HG02610 (cell line): ENCODE measurements at regions not wholly inside any gene's neighbourhood (a gene's known extent, or its start where the extent isn't known, plus 50 kb on each side); places are given as distances from the start of the nearest gene placed in this dataset.
"Not testable (repeated sequence)": the region's sequence is repeated elsewhere in the genome, so short reads cannot be mapped to it uniquely, and the experiment has no call there.

Source experiments
- ATAC-seq: cut with Tn5 transposase; IDR thresholded peaks from one replicate; pipeline ENCODE4 v1.9.1; 2021; ENCODE audit warnings: mild to moderate bottlenecking, moderate library complexity; ENCODE audit not compliant: unreplicated experiment

DNA sequence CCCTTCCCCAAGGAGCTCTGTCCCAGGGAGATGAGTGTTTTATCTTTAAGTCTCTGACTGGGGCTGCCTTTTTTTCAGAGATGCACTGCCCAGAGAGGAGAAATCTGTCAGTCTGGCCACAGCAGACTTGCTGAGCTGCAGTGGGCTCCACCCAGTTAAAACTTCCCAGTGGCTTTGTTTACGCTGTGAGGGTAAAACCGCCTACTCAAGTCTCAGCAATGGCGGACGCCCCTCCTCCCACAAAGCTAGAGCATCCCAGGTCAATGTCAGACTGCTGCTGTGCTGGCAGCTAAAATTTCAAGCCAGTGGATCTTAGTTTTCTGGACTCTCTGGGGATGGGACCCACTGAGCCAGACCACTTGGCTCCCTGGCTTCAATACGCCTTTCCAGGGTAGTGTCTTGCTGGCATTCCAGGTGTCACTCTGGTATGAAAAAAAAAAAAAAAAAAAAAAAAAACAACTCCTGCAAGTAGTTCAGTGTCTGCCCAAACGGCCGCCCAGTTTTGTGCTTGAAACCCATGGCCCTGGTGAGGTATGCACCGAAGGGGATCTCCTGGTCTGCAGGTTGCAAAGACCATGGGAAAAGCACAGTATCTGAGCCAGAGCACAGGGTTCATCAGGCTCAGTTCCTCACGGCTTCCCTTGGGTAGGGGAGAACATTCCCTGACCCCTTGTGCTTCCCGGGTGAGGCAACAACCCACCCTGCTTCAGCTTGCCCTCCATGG lies 1616.1 kb upstream of the ADGRL3 start:
- no peak for ATAC-seq

DNA sequence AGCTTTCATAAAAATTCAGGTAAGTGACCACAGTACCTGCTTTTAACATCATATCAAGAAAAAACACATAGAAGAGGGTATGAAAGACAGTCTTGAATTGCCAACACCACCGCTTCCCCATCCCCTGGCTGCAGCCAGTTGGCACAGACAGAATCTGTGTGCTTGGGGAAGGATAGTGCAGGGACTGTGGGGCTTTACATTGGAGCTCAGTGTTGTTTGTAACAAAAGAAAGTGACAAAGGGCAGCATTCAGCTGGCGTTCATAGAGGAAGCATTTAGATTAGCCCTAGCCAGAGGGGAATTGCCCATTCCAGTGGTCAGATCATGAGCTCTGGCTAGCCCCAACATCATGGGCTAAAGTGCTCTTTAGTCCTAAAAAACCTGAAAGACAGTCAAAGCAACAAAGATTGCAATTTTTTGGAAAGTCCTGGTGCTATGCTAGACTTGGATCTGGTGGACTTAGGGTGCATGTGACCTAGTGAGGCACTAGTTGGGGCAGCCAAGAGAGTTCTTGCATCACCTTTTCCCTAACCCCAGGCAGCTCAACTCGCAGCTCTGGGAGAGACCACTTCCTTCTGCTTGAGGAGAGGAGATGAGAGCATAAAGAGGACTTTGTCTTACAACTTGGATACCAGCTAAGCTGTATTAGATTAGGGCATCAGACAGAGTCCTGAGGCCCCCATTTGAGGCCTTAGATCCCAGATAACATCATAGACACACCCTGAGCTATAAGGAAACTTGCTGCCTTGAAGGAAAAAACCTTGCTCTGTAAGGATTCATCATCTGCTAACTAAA lies 1602.4 kb upstream of the ADGRL3 start:
- ATAC-seq = no peak

DNA sequence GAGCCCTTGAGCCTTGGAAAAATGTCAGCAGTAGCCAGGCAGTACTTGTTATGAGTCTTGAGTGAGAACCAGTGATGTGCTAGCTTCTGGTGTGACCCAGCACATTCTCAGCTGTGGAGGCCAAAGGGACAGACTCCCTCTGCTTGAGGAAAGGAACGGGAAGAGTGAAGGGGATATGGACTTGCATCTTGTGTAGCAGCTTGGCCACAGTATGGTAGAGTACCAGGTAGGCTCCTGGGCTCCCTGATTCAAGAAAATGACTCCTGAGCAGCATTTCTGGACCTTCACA lies 1601.9 kb upstream of the ADGRL3 start:
- ATAC-seq = no peak

DNA sequence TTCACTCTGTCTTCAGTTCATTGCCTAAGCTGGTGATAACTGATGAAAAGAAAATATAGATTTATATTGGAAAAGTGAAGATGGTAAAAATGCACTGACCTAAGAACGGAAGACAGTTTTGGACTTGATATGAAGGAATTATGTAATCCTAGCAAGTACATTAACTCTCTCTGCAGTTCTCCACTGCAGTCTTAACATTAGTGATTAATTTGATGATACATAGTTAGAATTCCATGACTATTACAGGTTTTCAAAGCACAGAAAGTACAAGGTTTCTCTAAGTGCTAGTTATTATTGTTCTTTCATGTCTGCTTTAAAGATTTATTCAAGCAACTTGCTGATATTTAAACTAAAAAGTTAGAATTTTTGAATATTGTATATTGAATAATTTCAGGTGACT lies 1591.7 kb upstream of the ADGRL3 start:
- ATAC-seq = no peak

DNA sequence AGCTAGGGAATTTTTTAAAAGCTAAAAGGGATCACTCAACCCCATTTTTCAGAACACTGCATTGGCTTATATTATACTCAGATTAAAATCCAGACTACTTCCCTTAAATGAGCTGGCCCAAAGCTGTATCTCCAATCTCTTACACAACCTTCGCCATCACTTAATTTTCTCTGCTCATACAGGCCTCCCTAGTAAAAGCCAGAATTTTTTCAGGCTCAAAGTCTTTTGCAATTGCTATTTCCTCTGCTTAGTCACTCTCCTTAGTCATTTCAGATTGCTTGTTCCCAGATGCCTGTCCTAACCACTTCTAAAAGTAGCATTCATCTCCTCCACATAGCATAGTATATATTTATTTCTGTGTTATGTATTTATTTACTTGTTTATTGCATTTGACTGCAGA lies 1587.9 kb upstream of the ADGRL3 start:
- no peak for ATAC-seq

DNA sequence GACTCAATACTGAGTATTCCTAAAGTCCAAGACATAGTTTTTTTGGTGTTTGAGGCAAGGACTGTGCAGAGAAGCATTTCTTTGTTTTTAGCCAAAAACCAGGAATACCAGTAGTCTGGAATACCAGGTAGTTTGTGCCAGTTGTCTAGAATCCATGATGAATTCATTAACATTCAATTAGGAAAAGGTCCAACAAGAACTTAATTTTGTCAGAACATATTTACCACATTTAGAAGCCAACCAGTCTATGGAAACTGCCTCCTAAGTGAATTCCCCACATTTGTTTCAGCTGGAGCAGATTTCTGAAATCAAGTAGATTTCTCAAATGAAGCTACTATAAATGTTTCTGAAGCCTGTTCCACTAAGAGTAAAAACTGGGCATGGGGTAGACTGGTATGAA lies 1584.8 kb upstream of the ADGRL3 start:
- no peak for ATAC-seq

DNA sequence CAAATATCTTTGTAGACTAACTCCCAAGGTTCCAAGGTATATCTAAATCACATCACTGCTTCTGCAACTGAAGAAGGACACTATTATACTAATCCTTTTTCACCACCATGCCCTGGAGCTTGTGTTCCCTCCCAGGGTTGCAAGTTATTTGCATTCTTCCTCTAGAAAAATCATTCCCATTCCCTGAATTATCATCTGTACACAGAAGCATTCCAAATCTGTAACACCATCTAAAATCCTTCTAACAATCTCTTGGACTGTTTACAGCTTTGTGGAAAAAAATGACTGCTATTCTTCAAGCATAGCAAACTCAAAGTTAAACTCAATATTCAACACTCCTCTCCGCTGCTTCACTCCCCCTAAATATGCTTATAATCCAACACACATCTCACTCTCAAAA lies 1570.8 kb upstream of the ADGRL3 start:
- no peak for ATAC-seq

DNA sequence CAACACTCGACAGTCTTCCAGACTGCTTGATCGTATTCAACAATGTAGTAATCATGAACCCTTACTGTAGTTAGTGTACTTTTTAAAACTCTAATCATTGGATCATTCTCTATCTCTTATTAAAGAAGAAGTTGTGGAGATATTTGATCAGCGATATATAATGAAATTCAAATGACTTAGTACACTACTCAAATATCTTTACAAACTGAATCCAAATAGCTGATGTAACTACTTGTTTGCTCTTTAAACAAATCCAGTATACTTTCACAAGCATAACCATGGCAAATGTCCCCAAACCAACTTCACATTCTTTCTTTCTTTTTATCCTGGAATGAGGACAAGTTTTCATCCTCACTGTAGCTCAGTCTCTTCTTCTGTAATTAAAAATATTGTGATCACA lies 1569.9 kb upstream of the ADGRL3 start:
- ATAC-seq = no peak

DNA sequence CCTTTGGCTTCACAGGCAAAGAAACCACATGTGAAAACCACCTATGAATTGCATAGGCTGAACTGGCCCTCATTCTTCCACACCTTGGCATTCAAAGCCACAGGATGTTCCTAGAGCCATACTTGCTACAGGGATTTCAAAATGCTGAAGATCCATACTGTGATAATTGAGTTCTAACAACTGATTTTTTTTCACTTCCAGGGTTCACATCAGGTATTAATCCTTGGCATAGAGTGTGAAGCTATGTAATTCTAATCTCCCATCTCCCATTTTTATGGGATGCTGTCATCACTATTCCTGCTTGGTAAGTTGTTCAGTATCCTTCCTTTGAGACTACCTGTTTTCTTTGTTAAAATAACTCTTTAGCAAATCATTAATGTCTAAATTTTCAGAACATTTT lies 1569.2 kb upstream of the ADGRL3 start:
- ATAC-seq = no peak

DNA sequence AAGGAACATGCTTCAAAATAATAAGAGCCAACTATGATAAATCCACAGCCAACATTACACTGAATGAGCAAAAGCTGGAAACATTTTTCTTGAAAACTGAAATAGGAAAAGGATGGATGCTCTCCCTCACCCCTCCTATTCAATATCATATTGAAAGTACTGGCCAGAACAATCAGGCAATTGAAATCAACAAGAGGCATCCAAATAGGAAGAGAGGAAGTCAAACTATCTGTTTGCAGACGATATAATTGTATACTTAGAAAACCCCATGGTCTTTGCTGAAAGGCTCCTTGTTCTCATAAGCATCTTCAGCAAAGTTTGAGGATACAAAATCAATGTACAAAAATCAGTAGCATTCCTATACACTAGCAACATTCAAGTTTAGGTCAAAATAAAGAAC lies 1562.5 kb upstream of the ADGRL3 start:
- ATAC-seq = no peak

DNA sequence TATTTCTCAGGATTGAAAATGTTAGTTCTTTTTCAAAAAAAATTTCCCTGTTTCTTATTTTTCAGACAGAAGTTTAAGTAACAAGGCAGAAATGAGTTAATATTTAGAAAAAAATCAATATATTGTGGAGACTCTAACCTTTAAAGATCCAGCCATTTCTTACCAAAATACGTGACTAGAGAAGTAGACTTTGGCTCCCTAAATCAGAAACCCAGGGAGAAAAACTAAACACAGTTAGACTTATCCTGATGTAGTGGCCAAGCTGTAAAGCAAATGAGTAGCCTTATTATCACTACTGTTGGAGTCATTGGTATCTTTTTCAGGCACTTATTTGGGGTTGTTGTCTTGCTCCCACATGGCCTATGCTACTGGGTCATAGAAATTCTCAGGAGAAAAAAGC lies 1556.4 kb upstream of the ADGRL3 start:
- ATAC-seq = no peak

DNA sequence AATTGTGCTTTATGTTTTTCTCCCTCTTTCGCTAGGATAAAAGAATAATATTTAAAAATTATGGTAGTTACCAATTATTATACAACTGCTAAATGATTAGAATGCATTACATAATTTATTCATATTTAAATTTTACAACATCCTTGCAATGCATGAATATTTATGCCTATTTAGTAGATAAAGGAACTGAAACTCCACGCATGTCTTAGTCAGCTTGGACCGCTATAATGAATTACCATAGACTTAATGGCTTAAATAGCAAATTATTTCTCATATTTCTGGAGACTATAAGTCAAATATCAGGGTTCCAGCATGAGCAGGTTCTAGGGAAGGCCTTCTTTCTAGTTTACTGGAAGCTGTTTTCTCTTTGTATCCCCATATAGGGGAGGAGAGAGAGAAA lies 1555.4 kb upstream of the ADGRL3 start:
- no peak for ATAC-seq

DNA sequence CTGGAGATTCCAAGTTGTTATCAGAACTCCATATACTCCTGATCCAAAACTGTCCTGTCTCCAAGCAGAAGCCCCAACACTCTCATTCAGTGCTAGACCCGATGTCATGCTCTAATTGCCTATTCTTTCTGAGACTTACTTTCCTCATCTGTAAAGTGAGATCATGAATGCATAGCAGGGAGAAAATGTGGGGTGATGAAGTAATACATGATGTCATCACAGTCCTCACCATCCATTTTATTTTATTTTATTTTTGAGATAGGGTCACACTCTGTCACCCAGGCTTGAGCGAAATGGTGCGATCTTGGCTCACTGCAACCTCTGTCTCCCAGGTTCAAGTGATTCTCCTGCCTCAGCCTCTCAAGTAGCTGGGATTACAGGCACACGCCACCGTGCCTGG lies 1554.0 kb upstream of the ADGRL3 start:
- ATAC-seq = no peak

DNA sequence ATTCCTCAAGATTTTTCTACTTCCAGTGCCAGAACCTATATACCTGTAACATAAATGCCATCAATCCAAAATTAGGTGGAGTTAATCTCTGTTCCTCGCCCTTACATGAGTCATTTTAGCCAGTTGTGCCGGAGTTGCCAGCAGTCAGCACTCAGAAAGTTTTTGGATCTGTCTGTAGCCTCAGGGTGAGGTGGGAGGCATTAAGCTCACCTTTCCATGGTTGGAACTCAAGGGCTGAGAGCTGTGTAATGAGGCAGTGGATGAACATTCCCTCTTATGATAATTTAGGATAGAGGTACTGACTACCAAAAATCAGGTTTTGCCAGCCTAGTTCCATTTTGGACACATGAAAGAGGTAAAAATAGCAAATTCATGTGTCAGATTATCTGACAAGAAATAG lies 1553.1 kb upstream of the ADGRL3 start:
- ATAC-seq = no peak

DNA sequence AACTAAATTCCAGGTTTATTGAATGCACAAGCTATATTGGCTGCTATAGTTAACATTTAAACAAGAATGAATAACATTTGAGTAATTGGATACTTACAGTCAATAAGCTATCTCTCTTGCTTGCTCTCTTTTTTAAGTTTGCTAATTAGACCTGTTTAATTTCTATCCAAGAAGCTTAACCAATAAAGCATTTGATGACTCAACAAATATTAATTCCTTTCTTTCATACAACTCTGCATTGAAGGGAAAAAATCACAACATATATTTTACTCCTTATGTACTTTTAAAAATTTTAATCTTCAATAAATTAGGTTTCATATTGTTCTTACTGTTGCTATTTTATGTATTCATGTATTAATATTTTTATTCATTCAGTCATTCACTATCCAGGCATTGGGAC lies 1552.6 kb upstream of the ADGRL3 start:
- ATAC-seq = no peak

DNA sequence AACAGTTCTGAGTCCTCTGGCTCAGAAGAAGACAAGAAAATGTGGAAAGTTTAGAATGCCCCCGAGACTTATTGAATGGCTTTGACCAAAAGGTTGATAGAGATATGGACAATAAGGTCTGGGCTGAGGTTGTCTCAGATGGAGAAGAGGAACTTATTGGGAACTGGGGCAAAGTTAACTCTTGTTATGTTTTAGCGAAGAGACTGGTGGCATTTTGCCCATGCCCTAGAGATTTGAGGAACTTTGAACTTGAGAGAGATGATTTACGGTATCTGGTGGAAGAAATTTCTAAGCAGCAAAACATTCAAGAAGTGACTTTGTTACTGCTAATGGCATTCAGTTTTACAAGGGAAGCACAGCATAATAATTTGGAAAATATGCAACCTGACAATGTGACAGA lies 1549.3 kb upstream of the ADGRL3 start:
- ATAC-seq = no peak

DNA sequence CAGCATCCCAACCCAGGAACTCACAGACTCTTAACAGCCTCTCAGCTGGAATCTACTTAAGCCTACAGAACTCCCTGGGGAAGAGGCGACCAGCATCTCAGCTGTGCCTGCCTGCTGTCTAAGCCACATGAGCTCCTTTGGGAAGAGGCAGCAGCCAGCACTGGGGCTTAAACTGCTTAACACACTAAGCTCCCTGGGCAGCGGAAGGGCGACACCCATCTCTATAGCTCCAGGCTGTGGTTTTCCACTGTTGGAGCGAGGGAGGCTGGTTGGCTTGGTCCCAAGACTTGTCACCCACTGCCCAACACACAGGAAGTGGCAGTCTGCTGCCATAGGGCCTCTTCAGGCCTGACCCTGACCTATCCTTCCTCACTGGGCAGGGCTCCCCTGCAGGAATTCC lies 1544.1 kb upstream of the ADGRL3 start:
- no peak for ATAC-seq

DNA sequence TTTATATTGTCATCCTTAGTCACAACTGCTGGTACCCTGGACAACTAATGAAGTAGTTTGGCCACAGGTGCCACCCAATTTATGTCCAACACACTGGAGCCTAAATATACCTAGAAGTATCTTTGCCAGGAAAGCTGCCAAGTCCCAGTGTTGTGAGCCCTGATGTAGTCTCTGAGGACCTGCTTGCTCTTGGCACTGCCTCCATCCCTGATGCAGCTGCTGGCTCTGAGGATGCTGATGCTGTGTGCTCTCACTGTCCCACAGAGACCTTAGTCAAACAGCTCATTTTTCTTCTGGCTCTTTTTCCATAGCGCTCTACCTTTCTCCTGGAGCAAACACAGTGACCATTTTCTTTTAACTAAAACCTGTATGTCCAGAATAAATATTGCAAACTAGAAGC lies 1535.4 kb upstream of the ADGRL3 start:
- no peak for ATAC-seq

DNA sequence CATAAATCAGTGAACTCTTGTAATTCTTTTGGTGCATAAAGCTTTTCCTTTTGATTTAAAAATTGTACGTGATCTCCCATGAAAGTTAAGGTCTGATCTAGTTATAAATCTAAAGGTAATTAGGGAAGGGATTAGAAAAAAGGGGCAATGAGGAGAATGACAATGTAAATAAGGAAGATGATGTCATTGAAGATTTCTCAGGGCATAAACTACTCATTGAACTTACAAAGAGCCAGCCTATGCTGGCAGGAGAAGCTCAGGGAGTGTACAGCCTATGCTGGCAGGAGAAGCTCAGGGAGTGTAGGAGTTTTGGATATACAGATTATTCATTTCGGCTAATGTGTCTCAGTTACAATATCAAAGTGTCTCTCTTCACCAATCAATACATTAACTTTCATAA lies 1533.5 kb upstream of the ADGRL3 start:
- ATAC-seq = no peak

DNA sequence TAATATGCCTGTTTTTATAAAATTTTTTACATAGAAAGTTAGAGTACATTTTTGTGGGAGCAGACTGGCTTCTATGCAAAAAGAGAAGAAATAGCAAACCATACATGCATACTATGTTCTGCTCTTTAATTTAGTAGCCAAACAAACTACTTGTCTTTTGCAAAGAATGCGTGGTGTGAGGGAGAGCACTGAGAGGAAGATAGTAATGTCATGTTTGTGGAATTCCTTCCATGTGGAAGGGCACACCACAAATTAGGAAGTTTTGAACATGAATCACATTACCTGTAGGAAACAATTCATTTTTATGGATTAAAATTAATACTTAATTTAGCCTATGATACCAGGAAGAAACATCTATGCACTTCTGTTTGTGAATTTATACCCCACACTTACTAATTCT lies 1529.1 kb upstream of the ADGRL3 start:
- no peak for ATAC-seq

DNA sequence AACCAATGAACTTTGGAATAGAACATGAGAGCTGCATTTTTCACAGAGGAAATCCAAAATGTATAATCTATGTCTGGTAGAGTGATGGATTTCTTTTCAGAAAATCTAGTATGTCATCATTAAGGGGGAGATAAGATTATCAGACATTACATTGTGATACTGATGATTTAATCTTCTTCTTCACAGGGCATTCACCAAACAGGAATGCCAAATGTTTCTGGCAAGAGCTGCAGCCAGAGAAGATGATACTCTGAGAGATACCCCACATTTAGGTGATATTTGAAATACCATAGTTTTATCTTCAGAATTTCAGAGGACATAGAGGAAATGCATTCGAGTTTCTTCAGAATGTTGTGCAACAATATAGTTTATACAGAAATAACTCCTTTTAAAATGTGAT lies 1523.7 kb upstream of the ADGRL3 start:
- ATAC-seq = no peak

DNA sequence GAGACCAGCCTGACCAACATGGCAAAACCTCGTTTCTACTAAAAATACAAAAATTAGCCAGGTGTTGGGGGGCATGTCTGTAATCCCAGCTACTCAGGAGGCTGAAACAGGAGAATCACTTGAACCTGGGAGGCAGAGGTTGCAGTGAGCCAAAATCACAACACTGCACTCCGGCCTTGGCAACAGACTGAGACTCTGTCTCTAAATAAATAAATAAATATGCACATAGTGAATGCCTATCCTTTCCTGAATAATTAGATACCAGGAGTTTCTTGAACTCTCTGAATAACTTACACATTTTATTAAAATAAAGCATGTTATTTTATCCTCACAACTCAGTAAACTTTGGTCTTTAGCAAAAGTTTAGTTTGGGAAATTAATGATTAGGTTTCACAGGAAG lies 1523.1 kb upstream of the ADGRL3 start:
- ATAC-seq = not testable (repeated sequence)

DNA sequence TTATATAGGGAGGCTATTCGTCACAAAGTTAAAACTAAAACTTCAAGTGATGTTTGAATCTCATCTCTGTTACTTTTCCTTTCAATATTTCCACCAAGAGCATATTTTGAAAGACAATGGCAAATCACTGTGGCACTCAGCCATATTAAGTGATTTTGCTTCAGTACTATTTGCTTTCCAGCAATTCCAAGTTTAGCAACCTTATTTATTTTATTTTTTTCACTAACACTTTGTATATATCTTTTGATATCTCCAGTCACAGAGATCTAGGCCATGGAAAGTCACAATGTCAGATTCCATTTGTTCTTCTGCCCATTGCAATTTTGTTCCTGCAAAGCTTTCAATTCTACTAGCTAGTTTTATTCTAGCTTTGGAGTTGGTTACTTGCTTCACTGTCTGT lies 1514.5 kb upstream of the ADGRL3 start:
- no peak for ATAC-seq
